ENCODE measurements at regions not wholly inside any gene's neighbourhood (a gene's known extent, or its start where the extent isn't known, plus 50 kb on each side); places are given as distances from the start of the nearest gene placed in this dataset.
"Not testable (repeated sequence)": the region's sequence is repeated elsewhere in the genome, so short reads cannot be mapped to it uniquely, and the experiment has no call there.

DNA sequence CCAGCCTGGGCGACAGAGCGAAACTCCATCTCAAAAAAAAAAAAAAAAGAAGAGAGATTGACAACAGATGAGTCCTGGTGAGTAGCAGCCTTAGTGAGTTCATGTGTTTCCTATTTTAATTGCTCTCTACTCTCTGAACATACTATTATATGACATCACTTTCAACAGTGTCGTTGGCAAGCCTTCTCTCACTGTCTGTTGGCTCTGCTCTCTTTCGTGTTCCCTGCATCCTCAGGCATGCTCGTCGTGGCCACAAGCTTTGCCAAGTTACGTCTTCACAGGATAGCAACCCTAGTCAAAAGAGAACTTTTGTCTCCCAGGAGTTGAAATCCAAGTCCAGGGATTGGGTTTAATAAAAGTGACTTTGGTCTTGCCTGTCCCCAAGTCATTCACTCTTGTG, 117.1 kb upstream of the EGFL6 start:
- TF ChIP-seq, protein P1, sequence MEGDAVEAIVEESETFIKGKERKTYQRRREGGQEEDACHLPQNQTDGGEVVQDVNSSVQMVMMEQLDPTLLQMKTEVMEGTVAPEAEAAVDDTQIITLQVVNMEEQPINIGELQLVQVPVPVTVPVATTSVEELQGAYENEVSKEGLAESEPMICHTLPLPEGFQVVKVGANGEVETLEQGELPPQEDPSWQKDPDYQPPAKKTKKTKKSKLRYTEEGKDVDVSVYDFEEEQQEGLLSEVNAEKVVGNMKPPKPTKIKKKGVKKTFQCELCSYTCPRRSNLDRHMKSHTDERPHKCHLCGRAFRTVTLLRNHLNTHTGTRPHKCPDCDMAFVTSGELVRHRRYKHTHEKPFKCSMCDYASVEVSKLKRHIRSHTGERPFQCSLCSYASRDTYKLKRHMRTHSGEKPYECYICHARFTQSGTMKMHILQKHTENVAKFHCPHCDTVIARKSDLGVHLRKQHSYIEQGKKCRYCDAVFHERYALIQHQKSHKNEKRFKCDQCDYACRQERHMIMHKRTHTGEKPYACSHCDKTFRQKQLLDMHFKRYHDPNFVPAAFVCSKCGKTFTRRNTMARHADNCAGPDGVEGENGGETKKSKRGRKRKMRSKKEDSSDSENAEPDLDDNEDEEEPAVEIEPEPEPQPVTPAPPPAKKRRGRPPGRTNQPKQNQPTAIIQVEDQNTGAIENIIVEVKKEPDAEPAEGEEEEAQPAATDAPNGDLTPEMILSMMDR (IDR thresholded peaks at IDR 0.05; ENCODE audit: unreplicated experiment in 3 of 3), result no peak
- no peaks in the 10 kb centered on the region for H3K36me3 Mint-ChIP-seq (ENCODE audit: low read depth)
- no peak overlapping the region for H3K4me3 Mint-ChIP-seq
- no peak overlapping the region for H3K27ac Mint-ChIP-seq
- H3K9me3 Mint-ChIP-seq, result peaks cover 10% of the 10 kb centered on the region
- H3K4me1 Mint-ChIP-seq, result peaks cover 10% of the 10 kb centered on the region
- peaks cover 4% of the 10 kb centered on the region for H3K27me3 Mint-ChIP-seq (ENCODE audit: low read depth)

DNA sequence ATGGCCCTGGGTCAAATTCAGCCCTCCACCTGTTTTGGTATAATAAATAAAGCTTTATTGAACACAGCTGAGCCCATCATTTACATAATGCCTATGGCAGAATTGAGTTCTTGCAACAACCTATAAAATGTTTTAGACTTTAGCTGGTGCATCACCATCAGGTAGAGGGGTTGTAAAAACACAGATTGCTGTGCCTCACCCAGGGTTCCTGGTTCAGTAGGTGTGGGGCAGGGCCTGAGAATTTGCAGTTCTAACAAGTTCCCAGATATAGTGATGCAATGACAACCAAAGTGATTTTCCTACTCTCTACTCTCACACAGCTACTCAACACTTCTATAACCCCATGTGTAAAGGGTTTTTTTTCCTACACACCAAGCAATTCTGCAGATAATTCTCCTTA, 120.0 kb upstream of the EGFL6 start:
- Mint-ChIP-seq H3K4me1 (peaks cover 9% of the 10 kb centered on the region), H3K27ac (no peak overlapping the region), H3K36me3 (ENCODE audit: low read depth) (no peaks in the 10 kb centered on the region), H3K27me3 (ENCODE audit: low read depth) (peaks cover 4% of the 10 kb centered on the region), H3K4me3 (no peak overlapping the region), H3K9me3 (peaks cover 13% of the 10 kb centered on the region)
- TF ChIP-seq, protein P1 (IDR thresholded peaks at IDR 0.05; ENCODE audit: unreplicated experiment in 3 of 3), result no peak

DNA sequence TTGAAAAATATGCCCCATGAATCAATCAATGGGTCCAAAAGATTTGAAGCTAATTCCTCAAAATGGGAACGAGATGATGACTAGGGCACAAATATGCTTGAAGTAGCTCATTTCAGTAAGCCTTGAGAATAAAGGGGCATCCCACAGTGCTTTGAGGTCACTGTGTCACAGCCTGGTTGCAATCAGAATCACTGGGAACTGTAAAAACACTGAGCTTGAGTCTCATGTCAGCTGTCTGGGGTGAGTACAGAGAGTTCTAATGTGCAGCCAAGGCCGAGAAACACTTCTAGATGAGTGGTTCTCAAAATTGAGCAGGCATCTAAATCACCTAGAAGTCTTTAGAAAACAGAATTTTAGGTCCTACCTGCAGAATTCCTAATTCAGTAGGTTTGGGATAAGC, 120.5 kb upstream of the EGFL6 start:
- Mint-ChIP-seq H3K36me3 (ENCODE audit: low read depth) (no peaks in the 10 kb centered on the region), H3K9me3 (peaks cover 14% of the 10 kb centered on the region), H3K4me3 (no peak overlapping the region), H3K27ac (no peak overlapping the region), H3K4me1 (peaks cover 6% of the 10 kb centered on the region), H3K27me3 (ENCODE audit: low read depth) (peaks cover 4% of the 10 kb centered on the region)
- TF ChIP-seq, protein P1 (IDR thresholded peaks at IDR 0.05; ENCODE audit: unreplicated experiment in 3 of 3), result no peak

DNA sequence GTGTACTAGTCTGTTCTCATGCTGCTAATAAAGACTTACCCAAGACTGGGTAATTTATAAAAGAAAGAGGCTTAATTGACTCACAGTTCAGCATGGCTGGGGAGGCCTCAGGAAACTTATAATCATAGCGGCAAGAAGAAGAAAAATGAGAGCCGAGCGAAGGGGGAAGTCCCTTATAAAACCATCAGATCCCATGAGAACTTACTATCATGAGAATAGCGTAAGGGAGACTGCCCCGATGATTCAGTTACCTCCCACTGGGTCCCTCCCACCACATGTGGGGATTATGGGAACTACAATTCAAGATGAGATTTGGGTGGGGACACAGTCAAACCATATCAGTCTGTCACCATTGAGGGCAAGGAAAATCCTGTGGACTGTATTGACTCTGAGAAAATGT, 121.8 kb upstream of the ATXN3L start:
- not testable (repeated sequence) for H3K27me3 Mint-ChIP-seq (ENCODE audit: low read depth); H3K36me3 Mint-ChIP-seq (ENCODE audit: low read depth); H3K4me3 Mint-ChIP-seq; H3K27ac Mint-ChIP-seq; H3K4me1 Mint-ChIP-seq
- H3K9me3 Mint-ChIP-seq, result peaks cover 18% of the 10 kb centered on the region

DNA sequence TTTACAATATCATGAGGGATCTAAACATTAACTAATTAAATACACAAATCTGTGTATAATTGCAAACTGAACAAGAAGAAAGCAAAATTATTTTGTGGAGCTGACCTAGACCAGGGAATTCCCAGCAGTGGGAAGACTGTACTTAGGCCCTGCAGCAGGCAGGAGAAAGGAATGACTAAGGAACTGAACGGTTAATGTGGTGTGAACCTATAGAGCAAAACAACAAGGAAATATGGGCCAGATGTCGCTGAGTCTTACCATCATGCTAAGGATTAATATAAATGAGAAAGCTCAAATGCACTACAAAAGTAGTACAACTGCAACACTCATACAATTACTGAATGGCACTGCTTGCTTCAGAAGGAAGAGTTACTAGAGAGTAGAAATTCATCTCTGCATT, 120.3 kb upstream of the ATXN3L start:
- peaks cover 8% of the 10 kb centered on the region for H3K4me1 Mint-ChIP-seq
- H3K27ac Mint-ChIP-seq, result peak overlapping the region in 2 of 3 experiments; percentile 39 to 62
- H3K27me3 Mint-ChIP-seq (ENCODE audit: low read depth), result no peaks in the 10 kb centered on the region
- H3K36me3 Mint-ChIP-seq (ENCODE audit: low read depth), result no peaks in the 10 kb centered on the region
- H3K4me3 Mint-ChIP-seq, result no peak overlapping the region
- H3K9me3 Mint-ChIP-seq, result peaks cover 15% of the 10 kb centered on the region
- TF ChIP-seq, protein P1 (IDR thresholded peaks at IDR 0.05; ENCODE audit: unreplicated experiment in 3 of 3), result no peak

DNA sequence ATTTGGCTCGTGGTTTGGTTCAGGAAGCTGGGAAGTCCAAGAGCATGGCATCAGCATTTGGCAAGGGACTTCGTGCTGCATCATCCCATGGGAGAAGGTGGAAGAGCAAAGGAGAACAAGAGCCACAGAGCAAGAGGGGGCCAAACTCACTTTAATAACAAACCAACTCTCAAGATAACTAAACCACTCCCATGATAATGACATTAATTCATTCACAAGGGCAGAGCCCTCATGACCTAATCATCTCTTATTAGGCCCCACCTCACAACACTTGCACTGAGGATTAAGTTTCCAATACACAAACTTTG, 113.4 kb upstream of the ATXN3L start:
- peak overlapping the region; percentile 69 to 89 (median 72) for H3K27ac Mint-ChIP-seq
- no peaks in the 10 kb centered on the region for H3K36me3 Mint-ChIP-seq (ENCODE audit: low read depth)
- TF ChIP-seq, protein P1 (IDR thresholded peaks at IDR 0.05; ENCODE audit: unreplicated experiment in 3 of 3), result no peak
- H3K4me3 Mint-ChIP-seq, result no peak overlapping the region
- H3K9me3 Mint-ChIP-seq, result peaks cover 4% of the 10 kb centered on the region
- H3K27me3 Mint-ChIP-seq (ENCODE audit: low read depth), result no peaks in the 10 kb centered on the region
- peaks cover 24% of the 10 kb centered on the region for H3K4me1 Mint-ChIP-seq

All from nephron (organoid).